ENCODE measurements at regions not wholly inside any gene's neighbourhood (a gene's known extent, or its start where the extent isn't known, plus 50 kb on each side); places are given as distances from the start of the nearest gene placed in this dataset.

- H3K4me1 Mint-ChIP-seq (ENCODE audit: low read depth) = no peaks in the 10 kb centered on the region
- DNase-seq (ENCODE audit: low spot score) = no peak
- intact Hi-C loops (cut with micrococcal nuclease) = no loop called here
- H3K27me3 Mint-ChIP-seq (ENCODE audit: insufficient read depth) = no peaks in the 10 kb centered on the region
- no peaks in the 10 kb centered on the region for H3K9me3 Mint-ChIP-seq
- no peak overlapping the region for H3K4me3 Mint-ChIP-seq
- H3K27ac Mint-ChIP-seq = no peak overlapping the region
- H3K36me3 Mint-ChIP-seq (ENCODE audit: low read depth) = no peaks in the 10 kb centered on the region
Observed at GRCh38 chr4:171621646-171622045, 191.6 kb upstream of the GALNTL6 start.

- intact Hi-C loops (cut with micrococcal nuclease) = no loop called here
- H3K9me3 Mint-ChIP-seq = no peaks in the 10 kb centered on the region
- H3K4me1 Mint-ChIP-seq (ENCODE audit: low read depth) = no peaks in the 10 kb centered on the region
- no peak overlapping the region for H3K4me3 Mint-ChIP-seq
- no peaks in the 10 kb centered on the region for H3K36me3 Mint-ChIP-seq (ENCODE audit: low read depth)
- H3K27me3 Mint-ChIP-seq (ENCODE audit: insufficient read depth) = no peaks in the 10 kb centered on the region
- H3K27ac Mint-ChIP-seq = no peak overlapping the region
- DNase-seq (ENCODE audit: low spot score) = no peak
Observed at GRCh38 chr4:171612907-171613306, 200.3 kb upstream of the GALNTL6 start.

- intact Hi-C loops (cut with micrococcal nuclease) = no loop called here
- no peaks in the 10 kb centered on the region for H3K27me3 Mint-ChIP-seq (ENCODE audit: insufficient read depth)
- no peak overlapping the region for H3K4me3 Mint-ChIP-seq
- peaks cover 8% of the 10 kb centered on the region for H3K9me3 Mint-ChIP-seq
- H3K36me3 Mint-ChIP-seq (ENCODE audit: low read depth) = no peaks in the 10 kb centered on the region
- no peak for DNase-seq (ENCODE audit: low spot score)
- H3K27ac Mint-ChIP-seq = no peak overlapping the region
- no peaks in the 10 kb centered on the region for H3K4me1 Mint-ChIP-seq (ENCODE audit: low read depth)
Observed at GRCh38 chr4:171602638-171603355, 210.4 kb upstream of the GALNTL6 start.

GRCh38 chr4:171601091-171601490, 212.1 kb upstream of the GALNTL6 start:
- no peaks in the 10 kb centered on the region for H3K27me3 Mint-ChIP-seq (ENCODE audit: insufficient read depth)
- no peak overlapping the region for H3K27ac Mint-ChIP-seq
- no peaks in the 10 kb centered on the region for H3K36me3 Mint-ChIP-seq (ENCODE audit: low read depth)
- no peak for DNase-seq (ENCODE audit: low spot score)
- peaks cover 8% of the 10 kb centered on the region for H3K9me3 Mint-ChIP-seq
- intact Hi-C loops (cut with micrococcal nuclease) = no loop called here
- H3K4me3 Mint-ChIP-seq = no peak overlapping the region
- no peaks in the 10 kb centered on the region for H3K4me1 Mint-ChIP-seq (ENCODE audit: low read depth)

- H3K4me1 Mint-ChIP-seq (ENCODE audit: low read depth) = no peaks in the 10 kb centered on the region
- peaks cover 8% of the 10 kb centered on the region for H3K9me3 Mint-ChIP-seq
- no peaks in the 10 kb centered on the region for H3K36me3 Mint-ChIP-seq (ENCODE audit: low read depth)
Observed at GRCh38 chr4:171599628-171600027, 213.6 kb upstream of the GALNTL6 start.

GRCh38 chr4:171594293-171594692, 218.9 kb upstream of the GALNTL6 start:
- Mint-ChIP-seq H3K27me3 (ENCODE audit: insufficient read depth) (peaks cover 1% of the 10 kb centered on the region), H3K36me3 (ENCODE audit: low read depth) (no peaks in the 10 kb centered on the region), H3K4me3 (no peak overlapping the region), H3K27ac (no peak overlapping the region), H3K4me1 (ENCODE audit: low read depth) (no peaks in the 10 kb centered on the region), H3K9me3 (peaks cover 3% of the 10 kb centered on the region)
- DNase-seq (ENCODE audit: low spot score) = no peak
- intact Hi-C loops (cut with micrococcal nuclease) = no loop called here

More at GRCh38 chr4:171599628-171600027, 213.6 kb upstream of the GALNTL6 start:
- intact Hi-C loops (cut with micrococcal nuclease) = no loop called here
- Mint-ChIP-seq H3K27ac (no peak overlapping the region), H3K4me3 (no peak overlapping the region), H3K27me3 (ENCODE audit: insufficient read depth) (no peaks in the 10 kb centered on the region)
- DNase-seq (ENCODE audit: low spot score) = no peak

- intact Hi-C loops (cut with micrococcal nuclease) = no loop called here
- H3K4me3 Mint-ChIP-seq = no peak overlapping the region
Observed at GRCh38 chr4:171590716-171591115, 222.5 kb upstream of the GALNTL6 start.

GRCh38 chr4:171588764-171589163, 224.4 kb upstream of the GALNTL6 start:
- H3K4me1 Mint-ChIP-seq (ENCODE audit: low read depth) = no peaks in the 10 kb centered on the region
- intact Hi-C loops (cut with micrococcal nuclease) = no loop called here
- no peaks in the 10 kb centered on the region for H3K36me3 Mint-ChIP-seq (ENCODE audit: low read depth)
- no peak overlapping the region for H3K4me3 Mint-ChIP-seq
- H3K9me3 Mint-ChIP-seq = no peaks in the 10 kb centered on the region
- H3K27me3 Mint-ChIP-seq (ENCODE audit: insufficient read depth) = peaks cover 1% of the 10 kb centered on the region
- DNase-seq (ENCODE audit: low spot score) = no peak
- no peak overlapping the region for H3K27ac Mint-ChIP-seq

More at GRCh38 chr4:171590716-171591115, 222.5 kb upstream of the GALNTL6 start:
- no peaks in the 10 kb centered on the region for H3K9me3 Mint-ChIP-seq
- H3K4me1 Mint-ChIP-seq (ENCODE audit: low read depth) = no peaks in the 10 kb centered on the region
- DNase-seq (ENCODE audit: low spot score) = no peak
- no peaks in the 10 kb centered on the region for H3K36me3 Mint-ChIP-seq (ENCODE audit: low read depth)
- H3K27me3 Mint-ChIP-seq (ENCODE audit: insufficient read depth) = peaks cover 1% of the 10 kb centered on the region
- no peak overlapping the region for H3K27ac Mint-ChIP-seq

GRCh38 chr4:171588051-171588545, 225.1 kb upstream of the GALNTL6 start:
- no peaks in the 10 kb centered on the region for H3K4me1 Mint-ChIP-seq (ENCODE audit: low read depth)
- H3K36me3 Mint-ChIP-seq (ENCODE audit: low read depth) = no peaks in the 10 kb centered on the region
- H3K27me3 Mint-ChIP-seq (ENCODE audit: insufficient read depth) = peaks cover 1% of the 10 kb centered on the region
- H3K4me3 Mint-ChIP-seq = no peak overlapping the region
- no peak overlapping the region for H3K27ac Mint-ChIP-seq
- intact Hi-C loops (cut with micrococcal nuclease) = no loop called here
- H3K9me3 Mint-ChIP-seq = no peaks in the 10 kb centered on the region
- DNase-seq (ENCODE audit: low spot score) = no peak

GRCh38 chr4:171583790-171584189, 229.4 kb upstream of the GALNTL6 start:
- H3K4me1 Mint-ChIP-seq (ENCODE audit: low read depth) = no peaks in the 10 kb centered on the region
- no peaks in the 10 kb centered on the region for H3K36me3 Mint-ChIP-seq (ENCODE audit: low read depth)
- no peaks in the 10 kb centered on the region for H3K9me3 Mint-ChIP-seq
- DNase-seq (ENCODE audit: low spot score) = no peak
- intact Hi-C loops (cut with micrococcal nuclease) = no loop called here
- H3K27ac Mint-ChIP-seq = no peak overlapping the region
- no peak overlapping the region for H3K4me3 Mint-ChIP-seq
- H3K27me3 Mint-ChIP-seq (ENCODE audit: insufficient read depth) = no peaks in the 10 kb centered on the region

GRCh38 chr4:171582961-171583581, 230.1 kb upstream of the GALNTL6 start:
- Mint-ChIP-seq H3K27ac (no peak overlapping the region), H3K4me1 (ENCODE audit: low read depth) (no peaks in the 10 kb centered on the region), H3K9me3 (no peaks in the 10 kb centered on the region), H3K27me3 (ENCODE audit: insufficient read depth) (no peaks in the 10 kb centered on the region), H3K4me3 (no peak overlapping the region), H3K36me3 (ENCODE audit: low read depth) (no peaks in the 10 kb centered on the region)
- no peak for DNase-seq (ENCODE audit: low spot score)
- intact Hi-C loops (cut with micrococcal nuclease) = no loop called here

GRCh38 chr4:171573181-171573580, 240.0 kb upstream of the GALNTL6 start:
- Mint-ChIP-seq H3K27me3 (ENCODE audit: insufficient read depth) (no peaks in the 10 kb centered on the region), H3K27ac (no peak overlapping the region), H3K4me1 (ENCODE audit: low read depth) (no peaks in the 10 kb centered on the region), H3K4me3 (no peak overlapping the region), H3K36me3 (ENCODE audit: low read depth) (no peaks in the 10 kb centered on the region), H3K9me3 (no peaks in the 10 kb centered on the region)
- DNase-seq (ENCODE audit: low spot score) = no peak
- intact Hi-C loops (cut with micrococcal nuclease) = no loop called here

GRCh38 chr4:171565130-171565788, 247.9 kb upstream of the GALNTL6 start:
- intact Hi-C loops (cut with micrococcal nuclease) = no loop called here
- Mint-ChIP-seq H3K4me3 (no peak overlapping the region), H3K36me3 (ENCODE audit: low read depth) (no peaks in the 10 kb centered on the region)

More at GRCh38 chr4:171565130-171565788, 247.9 kb upstream of the GALNTL6 start:
- H3K4me1 Mint-ChIP-seq (ENCODE audit: low read depth) = no peaks in the 10 kb centered on the region
- no peaks in the 10 kb centered on the region for H3K9me3 Mint-ChIP-seq
- no peak overlapping the region for H3K27ac Mint-ChIP-seq
- no peak for DNase-seq (ENCODE audit: low spot score)
- peaks cover 3% of the 10 kb centered on the region for H3K27me3 Mint-ChIP-seq (ENCODE audit: insufficient read depth)

Measured in activated T-helper 1 cell treated with anti-CD3 and anti-CD28 coated beads, Interleukin-12 subunit alpha, Interleukin-12 subunit beta, Interleukin-2, Interleukin-4 antibody, amounts not matched to agents 30 ng/mL and 10 ng/mL and 1 ng/mL, durations not matched to agents 14 hours and 24 hours and 36 hours (primary cell).